ENCODE measurements at regions not wholly inside any gene's neighbourhood (a gene's known extent, or its start where the extent isn't known, plus 50 kb on each side); places are given as distances from the start of the nearest gene placed in this dataset.
"Not testable (repeated sequence)": the region's sequence is repeated elsewhere in the genome, so short reads cannot be mapped to it uniquely, and the experiment has no call there.

DNA sequence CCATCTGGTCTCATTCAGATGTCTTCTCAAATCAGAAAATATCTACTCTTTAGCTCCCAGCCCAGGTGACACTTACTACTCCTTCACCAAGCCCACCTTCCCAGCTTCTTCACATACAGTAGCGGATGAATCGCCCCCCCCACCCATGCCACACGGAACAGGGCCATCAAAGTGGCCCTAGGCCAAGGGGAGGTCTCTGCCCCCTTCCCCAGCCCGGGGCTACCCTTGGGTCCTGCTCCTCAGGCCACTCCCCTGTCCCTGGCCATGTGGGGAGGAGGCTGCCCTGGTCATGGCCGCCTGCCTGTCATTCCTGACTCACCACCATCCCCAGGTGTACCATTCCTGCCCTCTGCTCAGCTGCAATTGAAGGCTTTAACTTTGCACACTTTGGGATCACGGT lies 142.8 kb downstream of the NECTIN1 start:
- DNase-seq: no peak

DNA sequence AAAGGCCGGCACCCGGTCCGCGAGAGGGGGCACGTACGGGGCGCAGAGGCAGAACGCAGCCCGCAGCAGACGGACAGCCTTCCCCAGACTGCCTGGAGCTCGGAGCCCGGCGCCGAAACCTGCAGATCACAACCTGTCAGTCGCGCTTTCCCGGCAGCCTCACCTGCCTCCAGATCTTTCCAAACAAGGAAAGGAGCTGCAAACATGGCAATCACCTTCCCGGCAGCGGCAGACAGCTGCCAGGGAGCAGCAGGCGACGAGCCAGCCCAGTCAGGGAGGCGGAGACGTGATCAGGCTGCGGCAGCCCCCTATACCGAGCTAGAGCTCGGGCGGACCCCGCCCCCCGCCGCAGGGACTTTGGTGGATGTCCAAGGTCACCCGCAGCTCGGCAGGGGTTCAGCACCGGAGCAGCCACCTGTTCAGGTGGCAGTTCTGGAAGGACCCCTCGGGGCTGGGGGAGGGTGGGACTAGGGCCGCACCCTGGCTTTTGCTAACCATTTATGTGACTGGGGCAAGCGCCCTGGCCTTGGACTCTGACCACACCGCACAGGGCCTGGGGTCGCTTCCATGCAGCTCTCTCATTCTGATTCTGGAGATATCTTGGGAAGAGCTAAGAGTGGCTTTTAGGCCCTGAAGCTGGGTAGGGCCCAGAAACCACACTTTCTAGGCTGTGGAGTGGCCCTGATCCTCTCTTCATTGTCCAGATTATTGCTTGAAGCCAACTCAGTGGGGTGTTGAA lies 143.8 kb downstream of the NECTIN1 start:
- no peak for DNase-seq

DNA sequence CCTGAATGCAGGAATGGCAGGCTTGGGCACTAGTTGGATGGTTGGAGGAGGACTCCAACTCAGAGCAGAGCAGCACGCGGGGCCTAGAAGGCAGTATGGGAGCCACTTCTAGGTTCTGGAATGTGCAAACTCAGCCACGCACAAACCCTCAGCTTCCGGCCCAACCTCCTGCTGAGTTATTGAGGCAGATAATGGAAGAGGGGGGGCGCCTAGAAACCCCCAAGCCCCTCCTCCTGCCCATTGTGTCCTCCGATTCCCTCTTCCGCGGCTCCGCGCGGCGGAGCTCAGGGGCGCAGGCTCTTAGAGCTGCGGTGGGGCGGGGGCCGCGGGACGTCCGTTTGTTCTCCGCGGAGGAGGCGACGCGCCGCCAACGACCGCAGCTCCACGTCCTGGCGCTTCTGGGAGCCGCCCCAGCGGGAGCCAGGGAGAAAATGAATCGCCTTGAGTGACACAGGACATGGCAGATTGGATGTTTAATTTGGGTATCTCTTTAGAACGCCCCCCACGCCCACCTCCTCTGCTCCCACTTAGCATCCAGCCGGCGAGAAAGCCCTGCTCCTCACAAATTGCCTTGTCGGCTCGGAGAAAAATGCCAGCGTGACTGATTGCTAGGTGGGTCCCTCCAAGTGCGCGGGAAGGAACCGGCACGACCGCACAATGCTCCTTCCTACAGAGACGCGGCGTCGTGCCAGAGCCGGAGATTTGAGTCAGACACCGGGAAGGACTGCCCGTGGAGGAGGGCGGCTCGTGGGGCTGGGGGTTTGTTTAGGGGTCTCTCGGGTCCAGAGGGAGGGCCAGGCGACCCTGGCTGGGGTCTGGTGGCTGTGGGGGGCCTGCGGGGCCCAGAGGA lies 144.6 kb downstream of the NECTIN1 start:
- no peak for DNase-seq

DNA sequence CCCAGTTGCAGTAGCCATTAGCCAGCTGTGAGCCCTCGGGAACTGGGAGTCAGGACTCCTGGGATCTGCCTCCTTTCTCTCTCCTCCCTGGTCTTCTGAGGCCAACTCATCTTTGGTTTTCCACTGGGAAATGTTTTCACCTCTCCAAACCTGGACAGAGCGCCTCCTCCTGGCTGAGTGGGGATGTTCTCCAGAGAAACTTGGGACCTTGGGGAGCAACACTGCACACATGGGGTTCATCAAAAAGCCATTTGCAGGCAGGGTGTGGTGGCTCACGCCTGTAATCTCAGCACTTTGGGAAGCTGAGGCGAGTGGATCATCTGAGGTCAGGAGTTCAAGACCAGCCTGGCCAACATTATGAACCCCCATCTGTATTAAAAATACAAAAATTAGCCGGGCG lies 145.4 kb downstream of the NECTIN1 start:
- DNase-seq: no peak

DNA sequence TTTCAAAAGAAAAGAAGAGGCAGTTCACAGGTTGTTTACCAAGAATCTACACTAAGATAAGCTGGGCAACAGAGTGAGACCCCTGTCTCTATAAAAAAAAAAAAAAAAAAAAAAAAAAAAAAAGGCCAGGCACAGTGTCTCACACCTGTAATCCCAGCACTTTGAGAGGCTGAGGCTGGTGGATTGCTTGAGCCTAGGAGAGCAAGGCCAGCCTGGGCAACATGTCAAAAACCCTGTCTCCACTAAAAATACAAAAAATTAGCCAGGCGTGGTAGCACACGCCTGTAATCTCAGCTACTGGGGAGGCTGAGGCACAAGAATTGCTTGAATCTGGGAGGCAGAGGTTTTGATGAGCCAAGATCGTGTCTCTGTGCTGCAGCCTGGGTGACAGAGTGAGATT lies 147.6 kb downstream of the NECTIN1 start:
- not testable (repeated sequence) for DNase-seq

DNA sequence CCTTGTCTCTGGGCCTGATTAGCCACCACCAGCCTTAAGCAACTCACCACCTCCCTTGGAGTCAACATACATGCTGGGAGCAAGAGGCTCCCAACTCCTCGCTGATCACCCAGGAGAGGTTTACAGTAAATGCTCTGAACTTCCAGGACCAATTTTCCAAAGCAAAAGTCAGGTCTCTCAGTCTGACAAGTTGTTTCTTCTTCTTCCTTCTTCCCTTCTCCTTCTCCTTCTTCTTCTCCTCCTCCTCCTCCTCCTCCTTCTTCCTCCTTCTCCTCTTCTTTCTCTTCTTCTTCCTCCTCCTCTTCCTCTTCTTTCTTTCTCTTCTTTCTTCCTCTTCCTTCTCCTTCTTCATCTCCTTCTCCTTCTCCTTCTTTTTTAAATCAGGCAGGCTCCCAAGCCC lies 148.2 kb downstream of the NECTIN1 start:
- DNase-seq: no peak

DNA sequence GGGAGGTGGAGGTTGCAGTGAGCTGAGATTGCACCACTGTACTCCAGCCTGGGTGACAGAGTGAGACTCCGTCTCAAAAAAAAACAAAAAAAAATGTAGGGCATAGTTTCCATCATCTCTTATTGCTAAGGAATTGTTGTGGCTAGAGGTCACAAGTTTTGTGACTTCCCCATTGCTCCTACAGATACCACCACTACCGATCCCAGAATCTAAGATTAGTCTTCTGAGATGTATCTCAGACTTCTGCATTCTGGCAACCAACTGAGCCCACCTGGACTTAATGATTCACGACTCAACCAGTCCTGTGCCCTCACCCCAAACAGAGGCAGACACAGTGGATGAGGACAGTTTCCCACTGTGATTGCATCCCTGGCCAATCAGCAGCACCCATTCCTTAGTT lies 148.9 kb downstream of the NECTIN1 start:
- no peak for DNase-seq

DNA sequence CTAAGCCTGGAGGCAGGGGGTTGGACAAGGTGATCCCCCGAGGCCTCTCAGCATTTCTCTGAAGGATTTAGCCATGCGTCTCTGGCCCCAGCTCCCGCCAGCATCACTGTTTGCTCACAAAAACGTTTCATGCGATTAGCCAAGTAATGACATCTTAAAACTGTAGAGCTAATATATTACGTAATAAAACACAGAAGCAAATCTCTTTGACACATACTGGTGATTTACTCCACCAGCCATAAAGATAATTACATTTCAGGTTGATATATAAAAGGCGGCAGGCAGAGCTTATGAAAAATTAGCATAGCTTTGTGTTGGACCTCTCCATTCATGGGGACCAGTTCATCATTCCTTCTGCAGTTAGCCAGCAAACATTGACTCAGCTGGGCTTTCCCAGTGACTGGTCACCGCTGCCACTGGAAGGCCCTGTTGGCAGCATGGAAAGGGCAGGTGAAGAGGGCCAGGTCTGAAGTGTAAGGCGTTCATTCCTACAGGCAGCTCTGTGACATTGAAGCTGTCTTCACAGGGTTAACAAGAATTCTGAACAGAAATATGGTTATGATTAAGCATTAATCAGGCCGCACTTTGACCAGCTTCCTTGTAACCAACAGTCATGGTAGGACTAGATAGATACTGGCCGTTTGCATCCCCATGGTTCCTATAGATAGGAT lies 150.3 kb downstream of the NECTIN1 start:
- no peak for DNase-seq

DNA sequence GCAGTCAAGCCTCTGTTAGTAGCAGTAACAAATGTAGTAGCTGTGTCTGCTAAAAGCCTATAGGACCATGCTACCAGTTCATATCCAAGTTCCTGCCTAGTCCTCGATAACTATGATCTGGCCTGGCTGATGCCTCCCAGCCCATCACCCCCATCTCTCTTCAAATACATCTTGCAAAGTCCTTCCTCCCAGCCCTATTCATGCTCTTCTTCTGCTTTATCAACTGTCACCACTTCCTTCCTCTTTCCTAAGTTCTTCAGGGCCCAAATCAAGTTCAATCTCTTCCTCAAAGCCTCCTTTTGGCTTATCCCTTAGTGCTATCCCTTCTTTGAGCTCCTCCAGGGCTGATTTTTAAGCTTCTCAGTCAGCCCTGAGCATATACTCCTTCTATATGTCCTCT lies 150.9 kb upstream of the THY1 start:
- no peak for DNase-seq

DNA sequence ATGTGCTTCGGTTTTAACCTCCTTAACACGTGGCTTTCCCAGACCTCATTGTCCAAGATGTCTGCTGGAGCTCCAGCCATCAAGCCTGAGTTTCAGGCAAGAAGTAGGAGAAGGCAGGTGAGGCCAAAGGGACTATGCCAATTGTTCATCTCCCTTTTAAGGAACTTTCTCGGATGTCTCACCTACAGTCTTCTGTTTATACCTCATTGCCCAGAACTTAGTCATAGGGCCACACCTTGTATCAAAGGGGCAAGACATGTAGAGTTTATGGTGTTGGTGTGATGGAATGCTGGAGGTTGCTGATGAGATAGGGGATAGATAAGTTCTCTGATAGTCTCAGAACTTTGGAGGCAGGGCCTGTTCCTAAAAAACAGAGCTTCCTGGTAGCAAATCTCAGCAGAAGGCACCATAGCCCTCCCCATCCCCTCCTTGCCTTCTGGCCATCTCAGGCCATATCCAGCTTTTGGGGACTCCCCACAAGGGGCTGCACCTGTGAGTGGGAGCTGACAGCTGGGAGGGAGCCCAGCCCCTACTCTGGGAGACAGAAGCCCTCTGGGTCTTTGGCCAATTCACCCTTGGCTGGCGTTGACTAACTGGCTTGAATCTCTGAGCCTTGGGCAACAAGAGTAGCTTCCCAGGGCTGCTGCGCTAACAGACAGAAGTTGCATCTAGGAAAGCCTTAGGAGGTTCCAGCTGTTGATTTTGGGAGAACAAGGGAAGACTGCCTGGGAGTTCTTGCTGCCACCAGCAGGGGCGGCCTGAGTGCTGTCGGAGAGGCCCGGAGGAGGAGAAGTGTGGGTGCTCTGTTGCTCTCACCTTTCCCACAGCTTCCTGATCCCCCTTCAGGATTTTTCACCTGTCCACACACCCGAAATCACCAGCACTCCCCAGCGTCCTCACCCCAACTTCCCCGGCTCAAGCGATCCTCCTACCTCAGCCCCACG lies 149.8 kb upstream of the THY1 start:
- no peak for DNase-seq

DNA sequence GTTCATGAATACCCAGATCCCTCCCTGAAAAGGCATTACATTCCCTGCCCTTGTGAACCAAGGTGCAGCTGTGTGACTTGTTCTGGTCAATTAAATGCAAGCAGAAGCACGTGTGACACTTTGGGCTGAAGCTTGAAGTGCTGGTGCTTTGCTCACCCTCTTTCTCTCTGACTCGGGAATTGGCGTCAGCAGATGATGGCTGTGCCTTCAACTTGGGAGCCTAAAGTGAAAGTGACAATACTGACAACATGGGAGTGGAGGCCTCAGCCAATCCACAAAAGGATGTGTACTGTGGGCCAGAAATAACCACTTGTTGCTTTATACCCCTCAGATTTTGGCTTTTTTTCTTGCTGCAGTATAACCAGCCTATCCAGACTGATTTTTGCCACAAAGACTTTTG lies 148.3 kb upstream of the THY1 start:
- DNase-seq: no peak

DNA sequence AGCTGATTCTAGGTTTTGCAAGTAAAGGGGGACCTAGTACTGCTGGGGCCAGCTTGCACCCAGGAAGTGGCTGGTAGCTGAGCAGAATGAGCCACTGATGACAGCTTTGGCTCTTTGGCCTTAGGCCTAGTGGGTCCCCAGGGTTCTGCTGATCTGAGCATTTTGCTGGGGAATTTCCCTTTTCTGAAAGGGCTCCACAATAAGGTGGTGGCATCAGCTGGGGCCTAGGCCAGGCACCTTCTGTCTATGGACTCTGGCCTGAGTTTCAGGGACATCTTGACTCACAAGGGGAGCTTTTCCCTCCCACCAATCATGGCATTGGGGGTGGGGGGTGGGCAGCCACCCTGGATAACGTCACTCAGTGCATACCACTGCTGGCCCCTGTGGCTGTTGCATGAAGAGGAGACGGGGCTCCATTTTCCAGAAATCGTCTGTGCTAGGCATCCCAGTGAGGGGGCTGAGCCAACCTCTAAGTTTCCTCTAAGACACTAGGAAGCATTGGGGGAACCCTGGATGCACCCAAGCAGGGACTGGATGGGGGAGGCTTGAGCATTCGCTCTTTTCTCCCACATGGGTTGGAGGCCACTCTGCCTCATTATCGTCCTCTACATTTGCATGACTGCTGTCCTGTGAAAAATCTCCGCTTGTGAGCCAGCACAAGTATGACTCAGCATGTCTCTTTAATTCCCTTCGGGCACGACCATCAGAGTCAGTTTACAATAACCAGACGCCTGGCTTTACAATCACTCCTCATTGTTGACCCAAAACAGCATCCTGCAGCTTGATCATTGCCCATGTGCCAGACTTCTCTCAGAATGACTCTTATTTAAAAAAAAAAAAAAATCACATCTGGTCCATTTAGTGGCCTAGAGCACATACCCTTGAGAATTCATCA lies 145.0 kb upstream of the THY1 start:
- no peak for DNase-seq

DNA sequence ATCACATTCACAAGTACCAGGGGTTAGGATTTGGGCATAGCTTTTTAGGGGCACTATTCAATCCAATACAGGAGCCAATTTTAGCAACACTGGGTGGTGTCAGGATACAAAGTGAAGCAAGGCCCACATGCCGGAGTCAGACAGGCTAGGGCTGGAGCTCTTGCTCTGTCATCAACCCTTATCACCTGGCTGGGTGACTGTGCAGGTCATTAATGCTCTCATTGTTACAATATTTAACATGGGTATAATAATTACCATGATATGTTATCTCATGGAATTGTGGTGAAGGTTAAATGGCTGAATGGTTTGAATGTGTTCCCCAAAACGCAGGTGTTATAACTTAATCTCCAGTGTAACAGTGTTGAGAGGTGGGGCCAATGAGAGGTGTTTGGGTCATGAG lies 143.3 kb upstream of the THY1 start:
- no peak for DNase-seq

DNA sequence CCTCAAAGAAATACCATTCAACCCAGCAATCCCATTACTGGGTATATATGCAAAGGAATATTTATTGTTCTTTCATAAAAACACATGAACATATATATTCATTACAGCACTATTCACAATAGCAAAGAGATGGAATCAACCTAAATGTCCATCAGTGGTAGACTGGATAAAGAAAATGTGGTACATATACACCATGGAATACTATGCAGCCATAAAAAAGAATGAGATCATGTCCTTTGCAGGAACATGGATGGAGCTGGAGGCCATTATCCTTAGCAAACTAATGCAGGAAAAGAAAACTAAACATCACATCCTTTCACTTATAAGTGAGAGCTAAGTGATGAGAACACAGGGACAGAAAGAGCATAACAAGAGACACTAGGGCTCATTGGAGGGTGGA lies 142.7 kb upstream of the THY1 start:
- not testable (repeated sequence) for DNase-seq

DNA sequence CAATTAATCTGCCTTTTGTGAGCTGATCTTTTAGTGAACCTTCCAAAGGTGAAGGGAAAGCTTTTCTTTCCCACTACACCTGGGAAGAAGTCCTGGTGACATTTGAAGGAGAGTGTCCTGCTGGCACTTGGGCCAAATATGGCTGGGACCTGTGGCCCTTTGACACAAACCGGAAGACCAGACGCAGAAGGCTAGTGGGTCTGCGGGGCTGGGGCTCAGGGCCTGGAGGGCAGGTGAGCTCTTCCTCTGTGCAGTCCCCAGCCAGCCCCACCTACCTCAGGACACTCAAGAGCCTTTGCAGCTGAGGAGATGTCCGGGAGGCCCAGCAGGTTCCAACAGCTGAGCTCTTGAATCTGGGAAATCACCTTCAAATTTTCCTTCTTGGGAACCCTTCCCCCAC lies 138.0 kb upstream of the THY1 start:
- no peak for DNase-seq

DNA sequence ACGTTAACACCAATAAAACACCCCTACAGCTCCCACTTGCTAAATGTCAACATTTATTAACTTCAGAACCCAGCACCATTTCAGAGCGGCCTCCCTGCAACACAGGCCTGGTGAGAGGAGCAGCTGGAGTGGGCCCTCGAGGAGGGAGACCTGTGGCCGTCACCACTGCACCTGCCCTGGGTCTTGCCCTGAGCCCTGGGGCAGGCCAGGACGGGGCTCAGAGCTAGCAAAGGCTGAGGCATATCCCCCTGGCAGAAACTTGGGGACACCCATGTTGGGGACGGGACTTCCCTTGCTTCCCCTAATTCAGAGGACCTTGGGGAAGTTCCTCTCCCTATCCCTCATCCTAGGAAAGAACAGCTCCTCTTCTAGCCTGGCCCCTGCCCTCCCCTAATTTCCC lies 137.3 kb upstream of the THY1 start:
- DNase-seq: no peak

DNA sequence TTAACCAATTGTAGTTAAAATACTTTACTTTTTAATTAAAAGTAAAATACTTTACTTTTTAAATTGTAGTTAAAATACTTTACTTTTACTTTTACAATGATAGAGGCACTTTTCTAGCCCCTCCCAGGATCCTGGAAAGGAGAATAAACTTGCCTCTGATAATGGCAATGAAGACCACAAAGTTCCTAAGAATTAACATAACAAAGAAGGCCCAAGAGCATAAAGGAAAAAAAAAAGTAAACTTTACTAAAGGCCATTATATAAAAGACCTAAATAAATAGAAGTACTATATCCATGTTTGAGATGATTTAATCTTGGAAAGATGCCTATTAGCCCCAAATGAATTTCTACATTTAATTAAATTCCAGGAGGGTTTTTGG lies 129.1 kb upstream of the THY1 start:
- DNase-seq: no peak

DNA sequence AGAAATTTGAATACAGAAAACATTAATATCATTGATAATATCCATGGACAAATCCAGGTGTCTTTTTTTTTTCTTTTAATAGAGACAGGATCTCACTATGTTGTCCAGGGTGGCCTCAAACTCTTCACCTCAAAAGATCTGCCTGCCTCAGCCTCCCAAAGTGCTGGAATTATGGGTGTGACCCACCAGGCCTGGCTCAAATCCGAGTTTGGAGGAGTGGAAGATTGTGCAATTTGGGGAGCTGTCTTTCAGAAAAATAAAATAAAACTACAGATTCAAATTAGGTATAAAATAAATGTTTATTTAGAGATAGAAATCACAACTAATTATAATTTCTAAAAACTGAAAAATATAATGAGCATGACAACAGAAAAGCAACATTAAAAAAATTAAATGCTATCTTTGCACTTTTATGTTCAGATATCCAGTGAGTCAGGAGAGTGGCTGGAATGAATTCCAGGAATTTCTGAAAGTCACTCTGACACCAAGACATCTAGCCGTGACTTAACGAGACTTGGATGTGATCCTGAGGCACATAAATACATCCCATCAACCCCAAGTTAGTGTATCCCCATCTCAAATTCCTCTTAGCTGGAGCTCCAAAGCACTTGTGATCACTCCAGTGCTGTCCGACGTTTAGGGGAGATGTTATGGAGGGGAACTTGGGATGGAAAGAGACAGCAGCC lies 128.6 kb upstream of the THY1 start:
- no peak for DNase-seq

DNA sequence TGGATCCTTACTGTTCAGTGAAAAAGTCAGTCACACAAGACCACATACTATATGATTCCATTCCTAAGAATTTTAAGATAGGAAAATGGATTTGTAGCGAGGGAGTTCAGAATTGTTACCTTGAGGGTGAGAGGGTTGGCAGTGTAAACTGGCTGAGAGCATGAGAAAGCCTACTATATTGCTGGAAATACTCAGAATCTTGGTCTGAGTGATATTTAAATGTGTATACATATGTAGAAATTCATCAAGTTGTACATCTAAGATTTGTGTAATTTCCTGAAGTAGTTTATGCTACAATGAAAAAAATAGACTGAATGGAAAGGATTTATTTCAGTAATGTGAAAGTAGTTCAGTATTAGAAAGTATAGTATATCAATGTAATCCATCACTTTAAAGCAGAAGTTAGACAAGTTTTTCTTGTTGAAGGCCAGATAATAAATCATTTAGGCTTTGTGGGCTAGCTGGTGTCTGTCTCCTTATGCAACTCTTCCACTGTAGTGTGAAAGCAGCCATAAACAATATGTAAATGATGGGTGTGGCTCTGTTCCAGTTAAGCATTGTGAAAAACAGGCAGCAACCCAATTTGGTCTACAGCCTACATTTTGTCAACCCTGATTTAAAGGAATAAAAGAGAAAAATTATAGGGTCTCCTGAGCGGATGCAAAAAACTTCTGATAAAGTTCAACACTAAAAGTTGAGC lies 127.2 kb upstream of the THY1 start:
- no peak for DNase-seq

DNA sequence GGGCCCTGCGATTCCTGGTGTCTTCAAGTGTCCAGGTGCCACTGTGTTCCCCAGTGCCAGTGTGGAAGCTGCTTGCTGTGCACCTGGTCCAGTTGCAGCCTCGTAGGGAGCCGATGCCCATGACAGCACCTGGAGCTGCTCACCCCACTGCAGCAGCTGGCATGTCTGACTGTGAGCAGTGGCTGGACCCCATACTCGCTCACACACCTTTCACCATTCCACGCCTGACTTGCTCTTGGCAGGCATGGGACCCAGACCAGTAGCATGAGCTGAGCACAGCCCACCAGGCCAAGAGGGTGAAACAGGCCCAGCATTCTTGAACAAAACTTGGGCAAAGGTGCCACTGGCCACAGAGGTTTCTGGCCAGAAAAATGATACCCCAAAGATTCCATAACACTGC lies 124.5 kb upstream of the THY1 start:
- no peak for DNase-seq

Measured in activated T-cell treated with anti-CD3 and anti-CD28 coated beads, Interleukin-2, amount 50 U/mL, for 1 hour (primary cell).